GM18907 (cell line): ENCODE measurements at regions not wholly inside any gene's neighbourhood (a gene's known extent, or its start where the extent isn't known, plus 50 kb on each side); places are given as distances from the start of the nearest gene placed in this dataset.

Experiments
- ATAC-seq: cut with Tn5 transposase; IDR thresholded peaks from one replicate; pipeline ENCODE4 v1.9.1; 2021; ENCODE audit warnings: mild to moderate bottlenecking, moderate library complexity; ENCODE audit not compliant: unreplicated experiment

GRCh38 chr10:92747066-92747465 lies 57.3 kb downstream of the HHEX start:
- ATAC-seq = no peak

DNA sequence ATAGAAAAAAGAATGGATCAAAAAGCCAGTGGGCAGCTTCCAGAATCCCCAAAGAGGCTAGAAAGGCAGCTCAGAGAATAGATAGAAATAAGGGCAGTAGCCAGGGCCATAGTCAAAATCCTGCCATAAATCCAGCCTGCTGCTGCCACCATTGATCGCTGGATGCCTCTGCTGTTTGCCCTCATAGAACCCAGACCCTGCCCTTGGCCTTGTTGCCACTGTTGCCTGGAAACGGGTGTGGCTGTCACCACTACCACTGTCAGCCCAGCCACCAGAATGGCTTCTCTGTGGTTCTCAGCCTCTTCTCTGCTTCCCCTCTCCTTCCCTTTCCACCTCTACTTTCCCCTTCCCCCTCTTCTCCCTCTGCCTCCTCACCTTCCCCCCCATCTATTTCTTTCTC lies 57.8 kb downstream of the HHEX start:
- no peak for ATAC-seq

DNA sequence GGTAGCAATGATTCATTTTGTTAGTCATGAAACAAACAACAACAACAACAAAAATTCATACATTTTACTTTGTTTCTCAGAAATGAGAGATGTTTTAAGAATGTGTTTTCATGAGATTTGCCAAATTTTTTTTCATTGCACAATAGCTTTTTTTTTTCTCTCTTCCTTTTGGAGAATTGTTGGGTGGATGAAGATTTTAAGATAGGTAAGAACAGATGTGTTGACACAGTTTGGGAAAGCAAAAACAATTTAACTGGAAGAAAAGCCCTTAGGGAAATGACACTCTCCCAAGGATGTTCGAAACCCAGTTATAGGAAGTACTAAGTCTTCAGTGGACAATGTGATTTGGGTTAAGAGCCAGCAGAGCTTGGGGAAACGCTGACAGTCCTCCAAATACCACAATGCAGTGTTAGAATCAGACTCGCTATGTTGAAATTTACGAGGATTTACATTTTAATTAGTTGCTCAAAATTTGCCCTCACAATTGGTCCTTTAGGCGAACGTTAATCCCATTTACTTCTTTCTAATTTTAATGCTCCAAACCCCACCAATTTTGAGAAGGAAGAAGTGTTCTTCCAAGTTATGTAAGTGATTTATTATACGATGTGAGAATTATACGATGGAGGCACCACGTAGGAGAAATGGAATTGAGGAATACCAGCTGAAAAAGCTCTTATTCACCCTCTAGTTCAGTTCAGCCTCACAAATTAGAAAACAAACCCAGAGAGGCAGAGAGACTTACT lies 61.2 kb downstream of the HHEX start:
- ATAC-seq = no peak

DNA sequence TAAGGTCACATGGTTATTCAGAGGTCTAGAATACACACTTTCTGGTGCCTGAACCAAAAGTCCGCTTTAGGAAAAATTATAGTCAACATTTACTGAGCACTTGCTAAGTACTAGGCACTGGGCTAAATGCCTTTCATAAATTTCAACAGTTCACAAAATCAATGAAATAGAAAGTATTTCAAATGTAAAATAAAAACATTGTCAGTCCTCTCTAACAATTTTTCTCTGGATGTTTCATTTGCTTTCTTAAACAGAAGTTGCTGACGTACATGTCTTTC lies 61.7 kb downstream of the HHEX start:
- ATAC-seq = no peak

DNA sequence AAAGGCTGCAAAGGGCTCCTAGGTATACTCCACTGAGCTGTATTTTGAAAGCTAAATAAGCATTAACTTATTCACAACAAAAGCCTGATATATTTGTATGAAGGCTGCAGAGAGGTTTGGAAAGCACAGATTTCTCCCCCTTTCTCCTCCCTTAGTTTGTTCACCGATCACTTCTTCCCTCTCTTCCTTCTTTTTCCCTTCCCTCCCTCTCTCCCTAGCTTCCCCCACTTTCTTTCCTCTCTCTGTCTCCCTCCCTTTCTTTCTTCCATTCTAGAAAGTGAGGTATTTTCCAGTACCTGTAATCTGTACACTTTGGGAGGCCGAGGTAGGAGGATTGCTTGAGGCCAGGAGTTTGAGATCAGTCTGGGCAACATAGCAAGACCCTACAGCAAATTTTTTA lies 62.1 kb downstream of the HHEX start:
- ATAC-seq = no peak

DNA sequence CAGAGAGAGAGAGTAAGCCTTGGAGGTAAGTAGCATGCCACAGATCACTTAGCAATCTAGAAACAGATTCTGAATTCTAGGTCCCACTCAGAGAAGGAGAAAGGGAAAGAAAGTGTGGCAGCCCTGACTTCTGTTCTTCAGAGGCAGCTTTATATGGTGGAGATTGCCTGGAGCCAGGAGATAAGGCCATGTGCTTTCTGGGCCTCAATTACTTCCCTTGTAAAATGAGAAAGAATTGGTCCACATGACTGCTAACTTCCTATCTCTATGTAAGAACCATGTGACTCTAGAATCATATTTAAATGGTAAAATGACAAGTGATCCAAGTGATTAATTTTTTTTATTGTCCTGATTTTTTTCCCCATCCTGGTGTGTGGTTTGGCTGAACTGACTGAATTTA lies 64.1 kb downstream of the HHEX start:
- ATAC-seq = no peak

DNA sequence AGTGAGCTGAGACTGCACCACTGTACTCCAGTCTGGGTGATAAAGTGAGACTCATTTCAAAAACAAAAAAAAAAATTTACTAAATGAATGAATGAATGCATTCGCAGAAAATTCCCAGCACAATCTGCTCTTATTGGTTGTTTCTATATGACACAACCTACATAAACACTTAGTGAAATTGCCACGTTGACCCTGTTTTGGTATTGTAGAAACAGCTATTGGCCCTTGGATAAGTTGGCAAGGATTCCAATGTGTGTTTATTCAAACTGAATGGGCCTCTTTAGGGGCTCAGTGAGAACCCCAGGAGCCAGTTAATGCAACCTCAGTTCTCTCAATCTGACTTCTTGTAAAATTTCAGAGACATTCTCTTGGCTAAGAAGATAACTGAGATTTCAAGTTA lies 66.0 kb downstream of the HHEX start:
- no peak for ATAC-seq

- peak; percentile 84 for ATAC-seq
These were observed 66.7 kb downstream of the HHEX start for GRCh38 chr10:92756201-92757065.

GRCh38 chr10:92757066-92757710 lies 67.4 kb downstream of the HHEX start:
- peak; percentile 83 for ATAC-seq

GRCh38 chr10:92757711-92758104 lies 68.0 kb downstream of the HHEX start:
- no peak for ATAC-seq

DNA sequence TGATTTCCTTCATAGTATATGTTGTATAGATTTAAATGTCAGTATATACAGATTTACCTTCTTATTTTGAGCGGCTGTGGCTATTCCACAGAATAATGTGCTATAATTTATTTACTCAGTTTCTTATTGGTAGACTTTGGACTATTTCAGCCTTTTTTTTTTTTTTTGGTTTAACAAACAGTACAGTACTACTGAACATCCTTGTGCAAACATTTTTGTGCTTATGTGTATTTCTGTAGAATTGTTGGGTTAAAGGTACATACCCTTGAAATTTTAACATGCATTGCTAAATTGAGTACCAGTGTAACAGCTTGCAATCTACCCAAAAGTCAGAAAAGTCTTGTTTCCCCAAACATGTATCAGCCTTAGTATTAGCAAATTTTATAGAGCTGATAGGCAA lies 68.8 kb downstream of the HHEX start:
- no peak for ATAC-seq

DNA sequence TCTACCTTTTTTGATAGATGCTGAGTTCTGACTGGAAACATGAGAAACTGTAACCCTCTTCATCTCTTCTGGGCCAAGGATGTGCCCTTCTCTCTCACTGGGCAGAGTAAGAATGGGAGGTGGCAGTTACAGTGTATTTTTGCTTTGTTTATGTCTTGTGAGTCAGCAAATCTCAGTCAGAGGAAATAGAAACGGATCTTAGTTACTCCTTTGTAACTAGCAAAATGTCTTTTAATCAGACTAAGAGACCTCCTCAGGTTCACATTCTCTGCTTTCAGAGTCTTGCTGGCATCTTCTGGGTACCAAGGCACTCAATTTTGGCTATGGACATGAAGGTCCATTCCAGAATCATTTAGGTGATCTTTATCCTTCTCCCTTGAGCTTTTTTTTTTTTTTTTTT lies 70.9 kb downstream of the HHEX start:
- no peak for ATAC-seq

DNA sequence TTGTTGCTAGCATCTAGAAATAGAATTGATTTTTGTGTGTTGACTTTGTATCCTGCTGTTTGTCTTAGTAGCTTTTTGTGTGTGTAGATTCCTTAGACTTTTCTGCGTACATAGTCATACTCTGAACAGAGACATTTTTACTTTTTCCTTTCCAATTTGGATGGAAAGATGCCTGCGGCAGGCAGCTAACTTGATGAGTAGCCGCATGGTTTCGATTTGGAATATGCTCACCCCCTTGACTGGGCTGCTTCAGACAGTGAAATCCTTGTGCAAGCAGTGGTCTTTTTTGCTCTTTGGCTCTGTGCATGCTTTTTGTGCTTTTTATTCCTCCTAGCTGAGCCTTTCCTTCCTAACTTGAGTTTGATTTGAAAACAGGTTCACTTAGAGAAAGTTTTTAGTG lies 71.8 kb downstream of the HHEX start:
- ATAC-seq = no peak

- ATAC-seq = no peak
These were observed 73.9 kb downstream of the HHEX start for GRCh38 chr10:92763634-92764155.

DNA sequence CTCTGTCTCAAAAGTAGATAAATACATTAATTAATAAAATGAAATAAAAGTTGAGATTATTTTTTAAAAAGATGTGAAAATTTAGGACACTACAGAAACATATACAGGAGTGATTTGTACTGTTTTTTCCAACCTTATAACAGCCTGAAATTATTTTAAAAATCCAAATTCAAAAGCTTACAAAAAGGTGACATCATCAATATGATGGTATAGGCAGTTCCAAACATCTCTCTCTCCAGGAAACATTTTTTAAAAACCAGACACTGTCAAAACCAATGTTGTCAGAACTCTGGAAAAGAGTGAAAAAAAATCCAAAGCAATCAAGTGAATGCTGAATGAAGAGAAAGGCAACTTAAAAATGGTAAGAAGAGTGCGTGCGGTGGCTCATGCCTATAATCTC lies 76.7 kb downstream of the HHEX start:
- no peak for ATAC-seq

DNA sequence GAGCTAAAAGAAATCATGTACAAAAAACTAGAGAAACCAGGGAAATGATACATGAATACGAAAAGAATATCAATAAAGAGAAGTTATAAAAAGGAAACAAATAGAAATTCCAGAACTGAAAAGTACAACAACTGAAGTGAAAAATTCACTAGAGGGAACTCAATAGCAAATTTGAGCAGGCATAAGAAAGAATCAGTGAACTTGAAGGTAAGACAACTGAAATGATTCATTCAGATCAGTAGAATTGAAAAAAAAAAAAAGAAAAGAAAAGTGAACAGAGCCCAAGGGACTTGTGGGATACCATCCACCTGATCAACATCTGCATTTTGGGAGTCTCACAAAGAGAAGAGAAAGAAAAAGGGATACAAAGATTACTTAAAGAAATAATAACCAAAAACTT lies 78.3 kb downstream of the HHEX start:
- ATAC-seq = no peak

DNA sequence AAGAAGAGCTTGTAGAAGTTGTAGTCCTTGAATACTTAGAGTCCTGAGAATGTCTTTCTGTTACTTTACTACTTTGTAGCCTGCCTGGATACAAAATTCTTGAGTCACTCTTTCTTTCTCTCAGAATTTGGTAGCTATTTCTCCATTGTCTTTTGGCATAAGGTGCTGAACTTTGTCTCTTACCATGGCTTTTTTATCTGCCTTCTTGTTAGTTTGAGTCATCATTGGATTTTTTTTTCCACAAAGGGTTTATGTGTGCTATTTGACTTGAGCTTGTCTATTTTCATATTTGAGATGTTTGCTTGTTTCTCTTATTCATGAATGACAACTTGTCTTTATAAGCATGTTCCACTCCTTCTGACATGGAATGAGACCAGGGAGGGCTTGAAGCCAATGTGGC lies 74.5 kb upstream of the EXOC6 start:
- no peak for ATAC-seq

- ATAC-seq = no peak
These were observed 70.2 kb upstream of the EXOC6 start for GRCh38 chr10:92778091-92778490.

- ATAC-seq = no peak
These were observed 63.2 kb upstream of the EXOC6 start for GRCh38 chr10:92785118-92785517.

DNA sequence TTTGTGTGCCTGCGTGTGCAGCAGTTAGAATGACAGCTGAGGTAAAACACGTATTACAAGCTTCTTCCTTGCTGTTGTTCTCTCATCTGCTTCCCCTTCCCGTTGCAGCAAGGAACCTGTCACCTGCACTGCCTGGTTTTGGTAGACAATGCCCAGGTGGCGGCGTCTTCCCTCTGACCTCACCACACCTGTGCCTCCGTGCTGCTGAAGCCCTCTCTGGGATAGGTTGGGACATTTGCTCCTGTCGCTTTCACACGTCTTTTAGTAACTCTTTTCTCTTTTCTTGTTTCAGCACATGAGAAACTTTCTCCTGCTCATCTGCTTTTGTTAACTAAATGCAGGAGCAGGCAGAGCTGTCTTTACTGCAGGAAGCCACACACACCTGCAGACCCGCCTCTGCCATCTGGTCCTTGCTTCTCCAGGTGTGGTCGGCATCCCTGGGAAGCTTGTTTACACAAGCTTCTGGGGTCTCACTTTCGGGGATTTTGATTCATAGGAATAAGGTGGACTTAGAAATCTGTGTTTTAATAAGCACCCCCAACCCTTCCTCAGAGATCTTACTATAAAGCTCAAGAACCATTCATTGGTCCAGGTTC lies 60.7 kb upstream of the EXOC6 start:
- no peak for ATAC-seq

GRCh38 chr10:92789067-92789466 lies 59.3 kb upstream of the EXOC6 start:
- ATAC-seq = no peak

DNA sequence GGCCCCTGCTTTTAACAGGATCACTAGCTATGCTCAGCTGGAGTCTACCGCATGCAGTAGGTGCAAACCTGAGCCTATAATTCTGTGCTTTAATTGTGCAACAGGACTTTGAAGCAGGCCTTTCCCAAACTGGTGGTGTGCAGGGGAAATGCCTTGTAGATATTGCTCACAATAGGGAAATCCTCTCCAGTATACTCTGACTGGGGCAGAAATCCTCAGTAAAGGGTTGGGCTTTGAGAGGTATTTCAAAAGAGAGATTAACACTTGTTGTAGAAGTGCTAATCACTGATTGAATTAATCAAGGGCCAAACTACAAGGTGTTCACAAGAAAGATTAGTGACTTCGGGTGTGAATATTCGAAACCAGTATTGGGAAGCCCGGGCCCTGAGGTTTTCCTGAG lies 58.5 kb upstream of the EXOC6 start:
- ATAC-seq = no peak
